ENCODE measurements at regions not wholly inside any gene's neighbourhood (a gene's known extent, or its start where the extent isn't known, plus 50 kb on each side); places are given as distances from the start of the nearest gene placed in this dataset.
A peak's percentile ranks its signal among the peaks of the same experiment; 100 is the strongest.
"Not testable (repeated sequence)": the region's sequence is repeated elsewhere in the genome, so short reads cannot be mapped to it uniquely, and the experiment has no call there.

- not testable (repeated sequence) for DNase-seq
- in situ Hi-C loops (cut with MboI; ENCODE audit: low pct_unique_long_range_greater_than_20kb, low sequenced_read_pairs) = loop anchor here (25.0 kb wide), 1 partner anchor 167 kb away; no protein-coding TSS in a partner anchor
Observed at GRCh38 chr1:222470252-222470805, 77.6 kb downstream of the HHIPL2 start.

- in situ Hi-C loops (cut with MboI; ENCODE audit: low pct_unique_long_range_greater_than_20kb, low sequenced_read_pairs) = loop anchor here (25.0 kb wide), 1 partner anchor 171 kb away; no protein-coding TSS in a partner anchor
- no peak for DNase-seq
Observed at GRCh38 chr1:222466150-222466865, 81.6 kb downstream of the HHIPL2 start.

GRCh38 chr1:222465211-222466041, 82.5 kb downstream of the HHIPL2 start:
- peak; percentile 96 for DNase-seq
- in situ Hi-C loops (cut with MboI; ENCODE audit: low pct_unique_long_range_greater_than_20kb, low sequenced_read_pairs) = loop anchor here (25.0 kb wide), 1 partner anchor 172 kb away; no protein-coding TSS in a partner anchor

GRCh38 chr1:222464841-222465210, 83.1 kb downstream of the HHIPL2 start:
- DNase-seq = peak; percentile 85
- in situ Hi-C loops (cut with MboI; ENCODE audit: low pct_unique_long_range_greater_than_20kb, low sequenced_read_pairs) = loop anchor here (25.0 kb wide), 1 partner anchor 172 kb away; no protein-coding TSS in a partner anchor

- in situ Hi-C loops (cut with MboI; ENCODE audit: low pct_unique_long_range_greater_than_20kb, low sequenced_read_pairs) = loop anchor here (25.0 kb wide), 1 partner anchor 174 kb away; no protein-coding TSS in a partner anchor
- no peak for DNase-seq
Observed at GRCh38 chr1:222463059-222463730, 84.7 kb downstream of the HHIPL2 start.

GRCh38 chr1:222462601-222463000, 85.3 kb downstream of the HHIPL2 start:
- in situ Hi-C loops (cut with MboI; ENCODE audit: low pct_unique_long_range_greater_than_20kb, low sequenced_read_pairs) = loop anchor here (25.0 kb wide), 1 partner anchor 175 kb away; no protein-coding TSS in a partner anchor
- no peak for DNase-seq

GRCh38 chr1:222461941-222462340, 86.0 kb downstream of the HHIPL2 start:
- DNase-seq = no peak
- in situ Hi-C loops (cut with MboI; ENCODE audit: low pct_unique_long_range_greater_than_20kb, low sequenced_read_pairs) = loop anchor here (25.0 kb wide), 1 partner anchor 175 kb away; no protein-coding TSS in a partner anchor

GRCh38 chr1:222459652-222460051, 88.3 kb downstream of the HHIPL2 start:
- DNase-seq = no peak
- in situ Hi-C loops (cut with MboI; ENCODE audit: low pct_unique_long_range_greater_than_20kb, low sequenced_read_pairs) = loop anchor here (25.0 kb wide), 1 partner anchor 178 kb away; no protein-coding TSS in a partner anchor

- in situ Hi-C loops (cut with MboI; ENCODE audit: low pct_unique_long_range_greater_than_20kb, low sequenced_read_pairs) = loop anchor here (25.0 kb wide), 1 partner anchor 180 kb away; no protein-coding TSS in a partner anchor
- DNase-seq = no peak
Observed at GRCh38 chr1:222457513-222457912, 90.4 kb downstream of the HHIPL2 start.

GRCh38 chr1:222457084-222457483, 90.8 kb downstream of the HHIPL2 start:
- in situ Hi-C loops (cut with MboI; ENCODE audit: low pct_unique_long_range_greater_than_20kb, low sequenced_read_pairs) = loop anchor here (25.0 kb wide), 1 partner anchor 180 kb away; no protein-coding TSS in a partner anchor
- DNase-seq = no peak

- DNase-seq = peak; percentile 88
- in situ Hi-C loops (cut with MboI; ENCODE audit: low pct_unique_long_range_greater_than_20kb, low sequenced_read_pairs) = loop anchor here (25.0 kb wide), 1 partner anchor 182 kb away; no protein-coding TSS in a partner anchor
Observed at GRCh38 chr1:222455188-222455879, 92.6 kb downstream of the HHIPL2 start.

- no peak for DNase-seq
- in situ Hi-C loops (cut with MboI; ENCODE audit: low pct_unique_long_range_greater_than_20kb, low sequenced_read_pairs) = loop anchor here (25.0 kb wide), 1 partner anchor 183 kb away; no protein-coding TSS in a partner anchor
Observed at GRCh38 chr1:222454782-222455181, 93.1 kb downstream of the HHIPL2 start.

GRCh38 chr1:222454186-222454585, 93.7 kb downstream of the HHIPL2 start:
- no peak for DNase-seq
- in situ Hi-C loops (cut with MboI; ENCODE audit: low pct_unique_long_range_greater_than_20kb, low sequenced_read_pairs) = loop anchor here (25.0 kb wide), 1 partner anchor 183 kb away; no protein-coding TSS in a partner anchor

- DNase-seq = no peak
- in situ Hi-C loops (cut with MboI; ENCODE audit: low pct_unique_long_range_greater_than_20kb, low sequenced_read_pairs) = loop anchor here (25.0 kb wide), 1 partner anchor 185 kb away; no protein-coding TSS in a partner anchor
Observed at GRCh38 chr1:222452031-222452430, 95.9 kb downstream of the HHIPL2 start.

GRCh38 chr1:222443566-222443965, 104.3 kb downstream of the HHIPL2 start:
- DNase-seq = no peak
- in situ Hi-C loops (cut with MboI; ENCODE audit: low pct_unique_long_range_greater_than_20kb, low sequenced_read_pairs) = no loop called here

GRCh38 chr1:222441066-222441465, 106.8 kb downstream of the HHIPL2 start:
- no peak for DNase-seq
- in situ Hi-C loops (cut with MboI; ENCODE audit: low pct_unique_long_range_greater_than_20kb, low sequenced_read_pairs) = no loop called here

GRCh38 chr1:222424826-222425225, 123.1 kb downstream of the HHIPL2 start:
- in situ Hi-C loops (cut with MboI; ENCODE audit: low pct_unique_long_range_greater_than_20kb, low sequenced_read_pairs) = no loop called here

GRCh38 chr1:222421380-222421779, 126.5 kb downstream of the HHIPL2 start:
- in situ Hi-C loops (cut with MboI; ENCODE audit: low pct_unique_long_range_greater_than_20kb, low sequenced_read_pairs) = no loop called here
- no peak for DNase-seq

More at GRCh38 chr1:222424826-222425225, 123.1 kb downstream of the HHIPL2 start:
- DNase-seq = no peak

Measured in KBM-7 (cell line).